K562 (cell line): ENCODE measurements at regions not wholly inside any gene's neighbourhood (a gene's known extent, or its start where the extent isn't known, plus 50 kb on each side); places are given as distances from the start of the nearest gene placed in this dataset.

Experiments
- CTBP1 ChIP-seq: fragments of 450-650 bp; IDR thresholded peaks from 2 replicates; pipeline ENCODE4 v1.6.1; 2016; ENCODE audit warnings: borderline replicate concordance
- FOXK1 ChIP-seq: sonication (generic); formaldehyde crosslinking; IDR thresholded peaks from 2 replicates; pipeline ENCODE4 v1.8.0; 2022; ENCODE audit warnings: missing genetic modification reagents, mild to moderate bottlenecking, borderline replicate concordance
- HES1 ChIP-seq: fragments of 450-650 bp; IDR thresholded peaks from 2 replicates; pipeline ENCODE4 v1.6.1; 2016; ENCODE audit warnings: low read depth, mild to moderate bottlenecking, moderate library complexity
- JUND ChIP-seq, 2 experiments: IDR thresholded peaks; 2 replicates in 1 of 2; 3 replicates in 1 of 2; pipeline ENCODE4 v1.6.1; 2011; ENCODE audit warnings: borderline replicate concordance in 2 of 2, low read depth in 2 of 2, low read length in 2 of 2, improper control_type of control experiment in 1 of 2, missing biosample characterization in 1 of 2, missing genetic modification characterization in 1 of 2, missing genetic modification reagents in 1 of 2
- MAFK ChIP-seq: IDR thresholded peaks from 2 replicates; pipeline ENCODE4 v1.6.1; 2011; ENCODE audit warnings: low read length, improper control_type of control experiment
- STAG1 ChIP-seq: sonication (generic); formaldehyde crosslinking; IDR thresholded peaks from 2 replicates; pipeline ENCODE4 v1.5.0; 2020; ENCODE audit warnings: missing genetic modification reagents, borderline replicate concordance

GRCh38 chr17:72212041-72212440, 91.2 kb downstream of the SOX9 start:
- no peak for TF ChIP-seq STAG1 (CRISPR knock-in tag)
- no peak for TF ChIP-seq JUND (IDR thresholded peaks at IDR 0.05; ENCODE audit: borderline replicate concordance, low read depth, low read length)
- TF ChIP-seq JUND (tag; IDR thresholded peaks at IDR 0.05; ENCODE audit: borderline replicate concordance, low read depth, low read length) = no peak
- TF ChIP-seq HES1 = no peak
- TF ChIP-seq MAFK = no peak
- TF ChIP-seq FOXK1 (CRISPR knock-in tag) = no peak
- TF ChIP-seq CTBP1 = no peak
